ENCODE measurements at regions not wholly inside any gene's neighbourhood (a gene's known extent, or its start where the extent isn't known, plus 50 kb on each side); places are given as distances from the start of the nearest gene placed in this dataset.

- Histone ChIP-seq H4K20me1 (ENCODE audit: low read depth, low read length) (no peaks in the 10 kb centered on the region), H3K4me2 (ENCODE audit: low read depth, low read length, poor library complexity, severe bottlenecking) (no peak overlapping the region), H2AFZ (ENCODE audit: low read depth, low read length, severe bottlenecking) (no peak overlapping the region), H3K4me3 (ENCODE audit: insufficient read depth, low read length, poor library complexity, severe bottlenecking) (no peak overlapping the region), H3K9me3 (ENCODE audit: insufficient read depth, low read length) (no peaks in the 10 kb centered on the region), H3K79me2 (ENCODE audit: insufficient read depth, low read length) (no peaks in the 10 kb centered on the region), H3K36me3 (ENCODE audit: low read length) (no peaks in the 10 kb centered on the region), H3K9me2 (replicated peaks; ENCODE audit: insufficient read depth, low read length) (no peaks in the 10 kb centered on the region), H3K27me3 (ENCODE audit: low read length) (no peaks in the 10 kb centered on the region), H3K27ac (ENCODE audit: low read depth, low read length) (no peak overlapping the region), H3K9ac (ENCODE audit: low read length) (no peak overlapping the region), H3F3A (ENCODE audit: insufficient read depth) (no peaks in the 10 kb centered on the region)
- TF ChIP-seq EZH2phosphoT487 (conservative IDR thresholded peaks at IDR 0.05; ENCODE audit: low read length) (no peak), CTCF (IDR thresholded peaks at IDR 0.05; ENCODE audit: insufficient read depth, low read length, poor library complexity, severe bottlenecking) (no peak)
These were observed 513.0 kb downstream of the MTRR start for GRCh38 chr5:8381972-8382371.

GRCh38 chr5:8382456-8382855, 513.5 kb downstream of the MTRR start:
- no peak overlapping the region for H3K27ac ChIP-seq (ENCODE audit: low read depth, low read length)
- TF ChIP-seq EZH2phosphoT487 (conservative IDR thresholded peaks at IDR 0.05; ENCODE audit: low read length) = no peak
- TF ChIP-seq CTCF (IDR thresholded peaks at IDR 0.05; ENCODE audit: insufficient read depth, low read length, poor library complexity, severe bottlenecking) = no peak
- no peak overlapping the region for H2AFZ ChIP-seq (ENCODE audit: low read depth, low read length, severe bottlenecking)
- no peaks in the 10 kb centered on the region for H3K9me3 ChIP-seq (ENCODE audit: insufficient read depth, low read length)
- no peaks in the 10 kb centered on the region for H3K27me3 ChIP-seq (ENCODE audit: low read length)
- no peaks in the 10 kb centered on the region for H3K36me3 ChIP-seq (ENCODE audit: low read length)
- H3K9ac ChIP-seq (ENCODE audit: low read length) = no peak overlapping the region
- no peaks in the 10 kb centered on the region for H4K20me1 ChIP-seq (ENCODE audit: low read depth, low read length)
- H3K9me2 ChIP-seq (replicated peaks; ENCODE audit: insufficient read depth, low read length) = no peaks in the 10 kb centered on the region
- no peak overlapping the region for H3K4me2 ChIP-seq (ENCODE audit: low read depth, low read length, poor library complexity, severe bottlenecking)
- no peaks in the 10 kb centered on the region for H3K79me2 ChIP-seq (ENCODE audit: insufficient read depth, low read length)
- H3F3A ChIP-seq (ENCODE audit: insufficient read depth) = no peaks in the 10 kb centered on the region
- H3K4me3 ChIP-seq (ENCODE audit: insufficient read depth, low read length, poor library complexity, severe bottlenecking) = no peak overlapping the region

- Histone ChIP-seq H3K4me3 (ENCODE audit: insufficient read depth, low read length, poor library complexity, severe bottlenecking) (no peak overlapping the region), H3K27ac (ENCODE audit: low read depth, low read length) (no peak overlapping the region), H2AFZ (ENCODE audit: low read depth, low read length, severe bottlenecking) (no peak overlapping the region), H3K27me3 (ENCODE audit: low read length) (no peaks in the 10 kb centered on the region), H3K36me3 (ENCODE audit: low read length) (no peaks in the 10 kb centered on the region), H3K9me3 (ENCODE audit: insufficient read depth, low read length) (no peaks in the 10 kb centered on the region), H3K9ac (ENCODE audit: low read length) (no peak overlapping the region), H4K20me1 (ENCODE audit: low read depth, low read length) (no peaks in the 10 kb centered on the region), H3F3A (ENCODE audit: insufficient read depth) (no peaks in the 10 kb centered on the region), H3K79me2 (ENCODE audit: insufficient read depth, low read length) (no peaks in the 10 kb centered on the region), H3K4me2 (ENCODE audit: low read depth, low read length, poor library complexity, severe bottlenecking) (no peak overlapping the region), H3K9me2 (replicated peaks; ENCODE audit: insufficient read depth, low read length) (no peaks in the 10 kb centered on the region)
- no peak for TF ChIP-seq CTCF (IDR thresholded peaks at IDR 0.05; ENCODE audit: insufficient read depth, low read length, poor library complexity, severe bottlenecking)
- TF ChIP-seq EZH2phosphoT487 (conservative IDR thresholded peaks at IDR 0.05; ENCODE audit: low read length) = no peak
These were observed 514.7 kb downstream of the MTRR start for GRCh38 chr5:8383616-8384015.
